NCI-H1417 (cell line): ENCODE measurements at regions not wholly inside any gene's neighbourhood (a gene's known extent, or its start where the extent isn't known, plus 50 kb on each side); places are given as distances from the start of the nearest gene placed in this dataset.

ENCODE experiments used
- DNase-seq, 3 experiments: peaks; one replicate each; lab custom pipeline; 2025; lab: John Stamatoyannopoulos, UW

DNA sequence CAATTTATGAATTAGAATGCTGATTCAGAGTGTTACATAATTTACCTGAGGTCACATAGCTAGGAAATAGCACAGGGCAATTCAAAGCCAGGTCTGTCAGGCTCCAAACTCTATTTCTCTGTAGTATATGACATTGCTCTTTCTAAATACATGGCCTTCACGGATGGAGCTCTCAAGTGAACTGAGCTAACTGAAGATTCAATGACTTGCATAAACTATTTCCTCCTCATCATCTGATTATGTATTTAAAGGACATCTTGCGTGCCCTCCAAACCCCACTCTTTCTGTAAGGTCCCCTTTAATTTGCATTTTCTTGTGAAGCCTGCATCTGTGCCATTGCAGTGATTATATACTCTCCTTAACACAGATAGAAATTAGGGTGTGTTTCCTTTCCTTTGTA is 537.4 kb upstream of the VRK2 start:
- no peak for DNase-seq

DNA sequence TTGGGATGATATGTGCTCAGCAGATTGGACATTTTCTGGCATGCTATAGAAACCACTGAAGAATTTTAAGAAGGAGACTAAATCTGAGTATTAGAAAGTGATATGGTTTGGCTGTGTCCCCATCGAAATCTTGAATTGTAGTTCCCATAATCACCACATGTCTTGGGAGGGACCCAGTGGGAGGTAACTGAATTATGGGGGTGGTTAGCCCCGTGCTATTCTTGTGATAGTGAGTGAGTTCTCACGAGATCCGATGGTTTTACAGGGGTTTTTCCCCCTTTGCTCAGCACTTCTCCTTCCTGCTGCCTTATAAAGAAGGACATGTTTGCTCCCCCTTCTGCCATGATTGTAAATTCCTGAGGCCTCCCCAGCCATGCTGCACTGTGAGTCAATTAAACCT is 535.9 kb upstream of the VRK2 start:
- no peak for DNase-seq

DNA sequence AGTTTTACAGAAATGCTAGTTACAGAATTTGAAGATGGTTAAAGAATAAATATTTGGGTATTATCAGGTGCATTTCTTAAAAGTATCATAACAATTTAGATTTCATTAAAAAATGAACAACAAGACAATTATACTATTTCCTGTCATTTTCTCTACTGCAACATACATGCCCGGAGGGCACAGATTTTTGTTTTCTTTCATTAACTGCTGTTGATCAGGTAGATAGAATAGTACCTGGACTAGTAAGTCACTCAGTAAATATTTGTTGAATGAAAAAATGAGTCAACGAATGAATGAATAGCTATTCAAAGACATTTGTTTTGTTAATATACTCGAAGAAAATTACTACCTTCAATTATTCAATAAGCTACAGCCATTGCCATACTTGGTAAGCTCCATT is 531.2 kb upstream of the VRK2 start:
- peak in 2 of 3 experiments; percentile 50 to 88 for DNase-seq

GRCh38 chr2:57516698-57517340 is 529.8 kb upstream of the VRK2 start:
- DNase-seq, result peak; percentile 15 to 81 (median 74)

DNA sequence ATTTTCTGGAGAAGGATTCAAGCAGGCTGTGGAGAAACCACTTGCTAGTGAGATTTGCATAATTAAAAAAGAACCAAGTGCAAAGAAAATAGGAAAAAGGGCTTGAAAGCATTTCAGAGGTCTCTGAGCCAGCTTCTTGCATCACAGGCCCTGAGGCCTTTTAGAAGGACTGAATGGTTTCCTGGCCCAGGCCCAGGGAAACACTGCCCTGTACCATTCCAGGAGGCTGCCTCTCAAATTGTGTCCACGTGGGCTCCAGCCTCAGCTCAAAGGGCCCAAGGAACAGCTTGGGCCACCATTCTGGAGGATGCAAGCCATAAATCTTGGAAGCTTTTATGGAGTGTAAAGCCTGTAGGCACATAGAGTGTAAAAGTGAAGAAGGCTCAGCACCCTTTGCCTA is 523.3 kb upstream of the VRK2 start:
- no peak for DNase-seq

DNA sequence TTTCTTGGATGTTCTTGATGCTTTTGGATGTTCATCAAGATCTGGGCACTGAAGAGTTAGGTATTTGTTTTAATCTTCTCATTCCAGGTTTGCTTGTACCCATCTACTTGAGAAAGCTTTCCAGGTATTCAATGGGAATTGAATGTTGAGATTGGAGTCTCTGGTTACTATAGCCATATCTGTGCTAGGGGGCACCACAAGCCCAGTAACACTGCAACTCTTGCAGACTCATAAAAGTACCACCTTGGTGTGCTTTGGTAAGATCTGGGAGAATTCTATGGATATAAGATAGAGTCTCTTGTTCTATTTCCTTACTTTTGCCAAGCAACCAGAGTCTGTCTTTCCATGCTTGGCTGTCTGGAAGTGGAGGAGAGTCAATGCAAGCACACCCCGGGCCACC is 518.9 kb upstream of the VRK2 start:
- no peak for DNase-seq

DNA sequence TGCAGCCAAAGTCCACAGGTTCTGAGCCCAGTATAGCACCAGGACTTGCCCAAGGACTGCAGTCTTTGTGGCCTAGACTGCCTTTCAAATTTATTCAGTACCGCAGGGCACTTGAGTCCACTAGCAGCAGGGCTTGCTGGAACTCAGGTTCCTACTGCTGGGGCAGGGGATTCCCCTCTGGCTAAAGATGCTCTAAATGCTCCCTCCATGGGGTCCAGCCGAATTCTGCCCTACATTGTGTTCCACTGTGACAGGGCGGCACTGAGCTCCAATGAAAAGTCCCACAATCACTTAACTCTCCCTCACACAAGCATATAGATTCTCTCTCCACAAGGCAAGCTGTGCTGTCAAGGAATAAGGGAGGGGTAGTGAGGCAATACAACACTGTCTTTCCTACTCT is 518.1 kb upstream of the VRK2 start:
- no peak for DNase-seq

DNA sequence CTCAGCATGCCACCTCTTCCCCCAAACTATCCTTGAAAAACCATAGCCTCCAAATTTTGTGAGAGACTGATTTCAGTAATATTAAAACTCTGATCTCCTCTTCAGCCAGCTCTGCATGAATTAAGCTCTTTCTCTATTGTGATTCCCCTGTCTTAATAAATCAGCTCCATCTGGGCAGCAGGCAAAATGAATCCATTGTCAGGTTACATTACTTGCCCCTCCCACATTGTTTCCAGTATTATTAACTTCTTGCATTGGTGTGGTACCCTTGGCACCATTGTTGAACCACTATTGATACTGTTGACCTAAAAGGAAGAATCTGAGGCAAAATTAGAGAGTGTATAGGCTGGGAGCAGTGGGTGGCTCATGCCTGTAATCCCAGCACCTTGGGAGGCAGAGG is 512.2 kb upstream of the VRK2 start:
- peak in 1 of 3 experiments; percentile 8 for DNase-seq

DNA sequence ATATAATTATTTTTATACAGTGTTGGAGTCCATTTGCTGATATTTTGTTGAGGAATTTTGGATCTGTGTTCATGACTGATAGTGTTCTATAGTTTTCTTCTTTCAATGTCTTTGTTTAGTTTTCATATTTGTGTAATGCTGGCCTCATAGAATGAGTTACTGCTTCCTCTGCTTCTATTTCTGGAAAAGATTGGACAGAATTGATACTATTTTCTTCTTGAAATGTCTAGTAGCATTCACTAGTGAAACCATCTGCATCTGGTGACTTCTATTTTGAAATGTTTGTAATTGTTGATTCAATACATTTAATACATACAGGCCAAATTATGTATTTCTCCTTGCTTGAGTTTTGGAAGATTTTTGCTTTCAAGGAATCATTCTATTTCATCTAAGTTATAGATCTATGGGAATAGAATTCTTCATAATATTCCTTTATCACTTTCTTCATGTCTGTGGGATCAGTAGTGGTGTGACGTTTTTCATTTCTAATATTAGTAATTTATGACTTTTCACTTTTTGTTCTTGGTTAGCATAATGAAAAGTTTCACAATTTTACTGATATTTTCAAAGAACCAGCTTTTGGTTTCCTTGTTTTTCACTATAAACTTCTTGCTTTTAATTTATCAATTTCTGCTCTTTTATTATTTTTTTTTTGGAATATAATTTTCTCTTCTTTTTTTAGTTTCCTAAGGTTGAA is 509.9 kb upstream of the VRK2 start:
- no peak for DNase-seq

DNA sequence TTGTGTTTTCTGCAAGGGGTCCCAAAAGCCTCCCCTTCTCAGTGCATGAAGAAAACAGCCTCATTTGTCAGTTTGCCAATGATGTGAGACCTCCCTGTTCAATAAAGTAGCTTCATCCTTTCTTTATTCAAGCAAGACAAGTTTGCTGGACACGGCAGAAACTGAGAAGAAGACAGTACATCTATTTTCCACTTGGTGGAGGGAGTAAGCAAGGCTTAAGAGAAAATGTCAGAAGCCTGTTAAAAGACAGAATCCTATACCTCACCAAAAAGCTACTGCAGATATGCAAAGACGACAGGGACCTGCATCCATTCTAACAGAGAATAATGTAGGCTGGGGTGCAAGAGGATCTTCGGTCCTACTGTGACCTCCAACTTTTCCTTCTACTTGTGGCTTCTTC is 506.8 kb upstream of the VRK2 start:
- DNase-seq, result no peak

DNA sequence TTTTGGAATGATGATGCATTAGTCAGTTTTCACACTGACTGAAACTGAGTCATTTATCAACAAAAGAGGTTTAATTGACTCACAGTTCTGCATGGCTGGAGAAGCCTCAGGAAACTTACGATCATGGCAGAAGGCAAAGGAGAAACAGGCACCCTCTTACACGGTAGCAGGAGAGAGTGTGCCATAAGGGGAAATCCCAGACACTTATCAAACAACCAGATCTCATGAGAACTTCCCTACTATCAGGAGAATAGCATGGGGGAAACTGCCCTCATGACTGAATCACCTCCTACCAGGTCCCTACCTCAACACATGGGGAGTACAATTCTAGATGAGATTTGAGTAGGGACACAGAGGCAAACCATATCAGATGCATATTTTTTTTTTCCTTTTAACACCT is 504.5 kb upstream of the VRK2 start:
- no peak for DNase-seq

DNA sequence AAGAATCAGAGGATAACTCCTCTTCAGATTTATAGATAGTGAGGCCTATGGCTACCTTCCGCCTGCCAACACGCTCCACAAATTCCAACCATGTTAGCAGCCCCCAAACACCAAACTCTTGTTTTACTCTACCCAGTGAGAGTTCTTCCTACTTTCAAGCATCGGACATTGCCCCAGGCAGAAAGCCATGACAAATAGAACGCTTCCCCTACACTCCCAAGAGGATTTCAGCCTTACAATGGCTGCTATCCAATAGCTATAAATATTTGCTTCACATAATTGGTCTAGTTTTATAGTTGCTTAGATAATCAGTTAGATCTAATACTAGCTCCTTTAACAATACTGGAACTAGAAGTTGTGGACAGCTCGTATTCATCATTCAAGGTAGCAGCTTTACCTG is 503.4 kb upstream of the VRK2 start:
- DNase-seq, result no peak

DNA sequence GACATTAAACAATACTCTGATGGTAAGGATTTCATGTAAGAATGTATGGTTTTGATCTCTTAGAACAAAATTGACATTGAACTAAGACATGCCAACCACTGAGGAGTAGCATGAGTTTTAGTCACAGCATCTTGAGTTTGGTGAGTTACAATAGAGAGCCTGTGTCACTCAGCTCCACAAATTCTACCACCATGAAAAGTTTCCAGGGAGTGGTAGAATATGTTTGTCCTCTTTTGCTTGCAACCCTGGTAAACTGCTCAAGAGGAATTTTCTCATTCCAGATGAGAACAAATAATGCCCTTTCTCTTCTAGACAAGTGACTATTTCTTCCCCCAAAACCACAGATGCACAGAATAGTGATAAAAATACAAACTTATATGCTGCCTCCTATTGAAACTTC is 502.0 kb upstream of the VRK2 start:
- no peak for DNase-seq

GRCh38 chr2:57546478-57546877 is 500.1 kb upstream of the VRK2 start:
- no peak for DNase-seq

- DNase-seq, result peak; percentile 21 to 50 (median 42)
These were observed 496.9 kb upstream of the VRK2 start for GRCh38 chr2:57549642-57550102.

GRCh38 chr2:57550912-57551311 is 495.7 kb upstream of the VRK2 start:
- DNase-seq, result no peak

DNA sequence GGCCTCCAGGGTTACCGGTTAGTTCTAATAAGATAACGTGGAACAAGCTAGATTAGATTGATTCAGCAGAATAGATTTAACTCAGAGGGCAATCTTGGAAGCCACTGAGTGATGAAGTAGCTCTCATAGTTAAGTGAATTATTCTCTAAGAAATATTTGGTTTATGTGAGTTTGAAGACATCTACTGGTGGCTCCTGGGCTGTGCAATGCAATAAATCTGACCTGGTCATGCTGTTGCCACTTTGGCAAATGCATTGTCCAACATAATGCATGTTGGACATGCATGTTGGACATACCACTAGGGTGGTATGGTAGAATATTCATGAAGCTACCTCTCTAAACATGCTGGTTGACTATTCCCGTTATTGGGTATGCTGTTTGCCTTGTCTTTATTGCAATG is 493.7 kb upstream of the VRK2 start:
- DNase-seq, result no peak

- no peak for DNase-seq
These were observed 492.3 kb upstream of the VRK2 start for GRCh38 chr2:57554348-57554747.

DNA sequence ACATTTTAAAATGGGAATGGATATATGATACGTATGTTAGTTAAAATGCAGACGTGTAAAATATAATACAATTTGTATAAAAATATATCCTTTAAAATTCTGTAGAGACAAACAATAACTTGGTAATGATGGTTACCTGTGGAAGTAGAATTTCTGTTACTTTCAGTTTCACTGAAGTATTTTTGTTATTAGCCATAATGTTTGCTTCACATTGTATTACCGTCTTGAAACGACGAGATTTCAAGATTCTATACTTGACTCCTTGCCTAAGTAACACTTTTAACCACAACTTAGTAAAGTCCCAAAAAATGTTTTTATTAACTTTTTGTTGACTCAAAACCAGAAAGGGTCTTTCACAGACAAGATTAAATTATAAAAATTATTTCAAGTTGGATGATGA is 488.3 kb upstream of the VRK2 start:
- DNase-seq, result no peak

GRCh38 chr2:57562495-57562894 is 484.1 kb upstream of the VRK2 start:
- peak; percentile 45 to 91 (median 90) for DNase-seq

GRCh38 chr2:57563015-57563414 is 483.6 kb upstream of the VRK2 start:
- DNase-seq, result no peak

GRCh38 chr2:57567245-57567644 is 479.4 kb upstream of the VRK2 start:
- DNase-seq, result no peak

- peak in 1 of 3 experiments; percentile 47 for DNase-seq
These were observed 477.2 kb upstream of the VRK2 start for GRCh38 chr2:57569396-57569795.

- DNase-seq, result no peak
These were observed 475.6 kb upstream of the VRK2 start for GRCh38 chr2:57570961-57571360.
